Stimulated activated naive CD8-positive, alpha-beta T cell treated with anti-CD3 and anti-CD28 coated beads, Interleukin-15, Interleukin-2, amounts not matched to agents 100 ng/mL and 50 ng/mL, for 24 hours (primary cell): ENCODE measurements at regions not wholly inside any gene's neighbourhood (a gene's known extent, or its start where the extent isn't known, plus 50 kb on each side); places are given as distances from the start of the nearest gene placed in this dataset.

ENCODE experiments used
- H3K27ac Mint-ChIP-seq: one replicate; pipeline ENCODE4 v1.8.0; 2021; ENCODE audit warnings: mild to moderate bottlenecking, mixed read lengths
- H3K27me3 Mint-ChIP-seq: one replicate; pipeline ENCODE4 v1.8.0; 2021; ENCODE audit warnings: mixed read lengths
- H3K36me3 Mint-ChIP-seq: one replicate; pipeline ENCODE4 v1.8.0; 2021; ENCODE audit warnings: low read depth, mixed read lengths
- H3K4me1 Mint-ChIP-seq: one replicate; pipeline ENCODE4 v1.8.0; 2021; ENCODE audit warnings: low read depth, mixed read lengths
- H3K4me3 Mint-ChIP-seq: one replicate; pipeline ENCODE4 v1.8.0; 2021; ENCODE audit warnings: mild to moderate bottlenecking, mixed read lengths
- H3K9me3 Mint-ChIP-seq: one replicate; pipeline ENCODE4 v1.8.0; 2021; ENCODE audit warnings: mixed read lengths

GRCh38 chr10:78553792-78554191 lies 515.0 kb upstream of the ZMIZ1 start:
- Mint-ChIP-seq H3K27me3 (peaks cover 5% of the 10 kb centered on the region), H3K4me3 (no peak overlapping the region), H3K36me3 (no peaks in the 10 kb centered on the region), H3K27ac (no peak overlapping the region), H3K9me3 (peaks cover 9% of the 10 kb centered on the region), H3K4me1 (peaks cover 11% of the 10 kb centered on the region)

GRCh38 chr10:78555128-78555527 lies 513.6 kb upstream of the ZMIZ1 start:
- Mint-ChIP-seq H3K4me1 (peaks cover 11% of the 10 kb centered on the region), H3K36me3 (no peaks in the 10 kb centered on the region), H3K9me3 (peaks cover 9% of the 10 kb centered on the region), H3K4me3 (no peak overlapping the region), H3K27ac (no peak overlapping the region), H3K27me3 (no peaks in the 10 kb centered on the region)

- Mint-ChIP-seq H3K27me3 (no peaks in the 10 kb centered on the region), H3K4me3 (no peak overlapping the region), H3K9me3 (peaks cover 9% of the 10 kb centered on the region), H3K36me3 (no peaks in the 10 kb centered on the region), H3K27ac (no peak overlapping the region), H3K4me1 (peaks cover under 1% of the 10 kb centered on the region)
Observed at GRCh38 chr10:78556705-78557432, 511.9 kb upstream of the ZMIZ1 start.

- Mint-ChIP-seq H3K9me3 (peaks cover 9% of the 10 kb centered on the region), H3K4me1 (no peaks in the 10 kb centered on the region), H3K27me3 (no peaks in the 10 kb centered on the region), H3K4me3 (no peak overlapping the region), H3K36me3 (no peaks in the 10 kb centered on the region), H3K27ac (no peak overlapping the region)
Observed at GRCh38 chr10:78557433-78557925, 511.3 kb upstream of the ZMIZ1 start.

GRCh38 chr10:78559661-78560340 lies 509.0 kb upstream of the ZMIZ1 start:
- H3K27me3 Mint-ChIP-seq, result no peaks in the 10 kb centered on the region
- no peaks in the 10 kb centered on the region for H3K9me3 Mint-ChIP-seq

GRCh38 chr10:78560341-78560688 lies 508.5 kb upstream of the ZMIZ1 start:
- H3K36me3 Mint-ChIP-seq, result no peaks in the 10 kb centered on the region
- no peaks in the 10 kb centered on the region for H3K9me3 Mint-ChIP-seq
- no peaks in the 10 kb centered on the region for H3K4me1 Mint-ChIP-seq
- no peak overlapping the region for H3K4me3 Mint-ChIP-seq
- no peak overlapping the region for H3K27ac Mint-ChIP-seq
- H3K27me3 Mint-ChIP-seq, result no peaks in the 10 kb centered on the region

More at GRCh38 chr10:78559661-78560340, 509.0 kb upstream of the ZMIZ1 start:
- no peak overlapping the region for H3K27ac Mint-ChIP-seq
- H3K4me3 Mint-ChIP-seq, result no peak overlapping the region
- H3K4me1 Mint-ChIP-seq, result no peaks in the 10 kb centered on the region
- H3K36me3 Mint-ChIP-seq, result no peaks in the 10 kb centered on the region

GRCh38 chr10:78563314-78563713 lies 505.5 kb upstream of the ZMIZ1 start:
- Mint-ChIP-seq H3K9me3 (no peaks in the 10 kb centered on the region), H3K4me3 (no peak overlapping the region), H3K27ac (no peak overlapping the region), H3K27me3 (no peaks in the 10 kb centered on the region), H3K36me3 (no peaks in the 10 kb centered on the region), H3K4me1 (no peaks in the 10 kb centered on the region)

GRCh38 chr10:78565841-78566240 lies 502.9 kb upstream of the ZMIZ1 start:
- Mint-ChIP-seq H3K27me3 (no peaks in the 10 kb centered on the region), H3K27ac (no peak overlapping the region), H3K9me3 (no peaks in the 10 kb centered on the region), H3K4me1 (no peaks in the 10 kb centered on the region), H3K4me3 (no peak overlapping the region), H3K36me3 (no peaks in the 10 kb centered on the region)

- Mint-ChIP-seq H3K27me3 (no peaks in the 10 kb centered on the region), H3K4me1 (no peaks in the 10 kb centered on the region), H3K4me3 (no peak overlapping the region), H3K36me3 (no peaks in the 10 kb centered on the region), H3K27ac (no peak overlapping the region), H3K9me3 (no peaks in the 10 kb centered on the region)
Observed at GRCh38 chr10:78566284-78567111, 502.3 kb upstream of the ZMIZ1 start.

- Mint-ChIP-seq H3K9me3 (no peaks in the 10 kb centered on the region), H3K4me1 (no peaks in the 10 kb centered on the region), H3K4me3 (no peak overlapping the region), H3K27ac (no peak overlapping the region), H3K27me3 (no peaks in the 10 kb centered on the region), H3K36me3 (no peaks in the 10 kb centered on the region)
Observed at GRCh38 chr10:78567680-78568455, 500.9 kb upstream of the ZMIZ1 start.

GRCh38 chr10:78568620-78569019 lies 500.1 kb upstream of the ZMIZ1 start:
- H3K36me3 Mint-ChIP-seq, result no peaks in the 10 kb centered on the region
- H3K4me1 Mint-ChIP-seq, result no peaks in the 10 kb centered on the region
- H3K9me3 Mint-ChIP-seq, result no peaks in the 10 kb centered on the region
- H3K27ac Mint-ChIP-seq, result no peak overlapping the region
- H3K4me3 Mint-ChIP-seq, result no peak overlapping the region
- no peaks in the 10 kb centered on the region for H3K27me3 Mint-ChIP-seq

GRCh38 chr10:78570633-78571235 lies 498.0 kb upstream of the ZMIZ1 start:
- Mint-ChIP-seq H3K27ac (no peak overlapping the region), H3K27me3 (no peaks in the 10 kb centered on the region), H3K36me3 (no peaks in the 10 kb centered on the region), H3K4me1 (no peaks in the 10 kb centered on the region), H3K4me3 (no peak overlapping the region), H3K9me3 (no peaks in the 10 kb centered on the region)

- H3K9me3 Mint-ChIP-seq, result no peaks in the 10 kb centered on the region
- H3K27ac Mint-ChIP-seq, result no peak overlapping the region
- H3K36me3 Mint-ChIP-seq, result no peaks in the 10 kb centered on the region
- no peaks in the 10 kb centered on the region for H3K4me1 Mint-ChIP-seq
- no peak overlapping the region for H3K4me3 Mint-ChIP-seq
- H3K27me3 Mint-ChIP-seq, result no peaks in the 10 kb centered on the region
Observed at GRCh38 chr10:78571286-78571685, 497.5 kb upstream of the ZMIZ1 start.

- no peaks in the 10 kb centered on the region for H3K9me3 Mint-ChIP-seq
- no peaks in the 10 kb centered on the region for H3K36me3 Mint-ChIP-seq
- H3K27me3 Mint-ChIP-seq, result no peaks in the 10 kb centered on the region
- H3K27ac Mint-ChIP-seq, result no peak overlapping the region
- H3K4me3 Mint-ChIP-seq, result no peak overlapping the region
- H3K4me1 Mint-ChIP-seq, result no peaks in the 10 kb centered on the region
Observed at GRCh38 chr10:78571891-78572290, 496.9 kb upstream of the ZMIZ1 start.
